Mesothelial cell of epicardium (in vitro differentiated cells): ENCODE measurements at regions not wholly inside any gene's neighbourhood (a gene's known extent, or its start where the extent isn't known, plus 50 kb on each side); places are given as distances from the start of the nearest gene placed in this dataset.

Experiments
- DNase-seq, 2 experiments: peaks; one replicate each; pipeline ENCODE4 v3.0.0; 2021; ENCODE audit warnings: low spot score in 2 of 2; ENCODE audit not compliant: unreplicated experiment in 2 of 2
- H3K27ac Mint-ChIP-seq: 2 replicates; pipeline ENCODE4 v1.8.0; 2021; ENCODE audit warnings: mixed read lengths
- H3K27me3 Mint-ChIP-seq: 2 replicates; pipeline ENCODE4 v1.8.0; 2021; ENCODE audit warnings: low read depth, mixed read lengths
- H3K36me3 Mint-ChIP-seq: 2 replicates; pipeline ENCODE4 v1.8.0; 2021; ENCODE audit warnings: mixed read lengths
- H3K4me1 Mint-ChIP-seq: 2 replicates; pipeline ENCODE4 v1.8.0; 2021; ENCODE audit warnings: mixed read lengths
- H3K4me3 Mint-ChIP-seq: 2 replicates; pipeline ENCODE4 v1.8.0; 2021; ENCODE audit warnings: mild to moderate bottlenecking, moderate library complexity, mixed read lengths
- H3K9me3 Mint-ChIP-seq: 2 replicates; pipeline ENCODE4 v1.8.0; 2021; ENCODE audit warnings: mixed read lengths
- TF ChIP-seq, protein P1 (sequence below): fragments of 200-600 bp; sonication (generic); IDR thresholded peaks from one replicate; pipeline ENCODE4 v1.5.0; 2021; ENCODE audit warnings: antibody characterized with exemption; ENCODE audit not compliant: unreplicated experiment

DNA sequence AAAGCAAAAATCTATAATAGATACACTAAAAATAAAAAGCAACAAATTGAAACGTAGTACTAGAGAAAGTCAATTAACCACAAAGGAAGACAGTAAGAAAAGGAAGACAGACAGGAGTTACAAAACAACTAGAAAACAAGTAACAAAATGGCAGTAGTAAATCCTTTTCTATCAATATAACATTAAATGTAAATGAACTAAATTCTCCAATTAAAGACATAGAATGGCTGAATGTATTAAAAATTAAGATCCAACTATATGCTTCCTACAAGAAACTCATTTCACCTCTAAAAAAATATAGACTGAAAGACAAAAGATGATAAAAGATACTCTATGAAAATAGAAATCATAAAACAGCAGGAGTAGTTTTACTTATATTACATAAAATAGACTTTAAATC is 79.1 kb downstream of the CTH start:
- no peak for DNase-seq
- TF ChIP-seq, protein P1, sequence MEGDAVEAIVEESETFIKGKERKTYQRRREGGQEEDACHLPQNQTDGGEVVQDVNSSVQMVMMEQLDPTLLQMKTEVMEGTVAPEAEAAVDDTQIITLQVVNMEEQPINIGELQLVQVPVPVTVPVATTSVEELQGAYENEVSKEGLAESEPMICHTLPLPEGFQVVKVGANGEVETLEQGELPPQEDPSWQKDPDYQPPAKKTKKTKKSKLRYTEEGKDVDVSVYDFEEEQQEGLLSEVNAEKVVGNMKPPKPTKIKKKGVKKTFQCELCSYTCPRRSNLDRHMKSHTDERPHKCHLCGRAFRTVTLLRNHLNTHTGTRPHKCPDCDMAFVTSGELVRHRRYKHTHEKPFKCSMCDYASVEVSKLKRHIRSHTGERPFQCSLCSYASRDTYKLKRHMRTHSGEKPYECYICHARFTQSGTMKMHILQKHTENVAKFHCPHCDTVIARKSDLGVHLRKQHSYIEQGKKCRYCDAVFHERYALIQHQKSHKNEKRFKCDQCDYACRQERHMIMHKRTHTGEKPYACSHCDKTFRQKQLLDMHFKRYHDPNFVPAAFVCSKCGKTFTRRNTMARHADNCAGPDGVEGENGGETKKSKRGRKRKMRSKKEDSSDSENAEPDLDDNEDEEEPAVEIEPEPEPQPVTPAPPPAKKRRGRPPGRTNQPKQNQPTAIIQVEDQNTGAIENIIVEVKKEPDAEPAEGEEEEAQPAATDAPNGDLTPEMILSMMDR: no peak
- H3K9me3 Mint-ChIP-seq: peaks cover 21% of the 10 kb centered on the region
- H3K27me3 Mint-ChIP-seq: no peaks in the 10 kb centered on the region
- no peaks in the 10 kb centered on the region for H3K4me1 Mint-ChIP-seq
- peaks cover 2% of the 10 kb centered on the region for H3K36me3 Mint-ChIP-seq
- no peak overlapping the region for H3K27ac Mint-ChIP-seq
- no peak overlapping the region for H3K4me3 Mint-ChIP-seq

DNA sequence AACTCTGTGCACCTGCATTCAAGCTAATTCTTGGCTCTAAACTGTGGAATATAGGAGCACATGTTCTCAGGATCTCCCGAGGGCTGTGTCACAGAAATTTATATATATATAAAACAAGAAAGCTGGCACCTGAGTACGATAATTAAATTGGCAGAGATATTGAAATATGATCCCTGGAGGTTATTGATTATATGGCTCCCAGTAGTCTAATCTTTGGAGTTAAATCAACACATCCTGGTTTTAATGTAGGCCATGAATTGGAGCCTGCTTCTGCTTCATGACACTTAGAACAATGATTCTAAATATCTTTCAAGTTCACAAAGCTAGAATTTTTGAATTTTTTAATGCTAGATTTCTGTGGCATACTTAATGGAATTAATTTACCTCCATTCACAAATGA is 84.3 kb downstream of the CTH start:
- Mint-ChIP-seq H3K9me3 (peaks cover 16% of the 10 kb centered on the region), H3K4me1 (no peaks in the 10 kb centered on the region), H3K36me3 (peaks cover 2% of the 10 kb centered on the region), H3K27me3 (no peaks in the 10 kb centered on the region), H3K27ac (no peak overlapping the region), H3K4me3 (no peak overlapping the region)
- DNase-seq: no peak
- TF ChIP-seq, protein P1: no peak

DNA sequence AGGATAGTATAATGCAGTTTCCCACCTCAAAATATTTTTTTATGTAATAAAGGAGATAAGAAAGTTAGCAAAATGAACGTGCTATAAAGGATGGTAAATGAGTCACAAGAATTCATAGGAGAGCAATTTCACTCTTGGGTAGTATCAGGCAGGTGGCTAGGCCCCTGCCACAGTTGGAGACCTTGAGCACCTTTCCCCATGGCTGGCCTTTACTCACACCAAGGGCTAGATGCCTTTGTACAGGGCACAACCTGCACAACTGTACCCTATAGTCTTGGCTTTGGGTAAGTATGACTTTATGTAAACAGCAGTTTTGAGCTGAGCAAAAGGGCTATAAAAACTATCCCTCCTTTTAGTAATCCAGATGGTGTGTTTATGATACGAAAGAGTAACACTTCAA is 85.1 kb downstream of the CTH start:
- Mint-ChIP-seq H3K4me3 (no peak overlapping the region), H3K27ac (no peak overlapping the region), H3K36me3 (no peaks in the 10 kb centered on the region), H3K9me3 (peaks cover 8% of the 10 kb centered on the region), H3K27me3 (no peaks in the 10 kb centered on the region), H3K4me1 (no peaks in the 10 kb centered on the region)
- no peak for DNase-seq
- TF ChIP-seq, protein P1: no peak

DNA sequence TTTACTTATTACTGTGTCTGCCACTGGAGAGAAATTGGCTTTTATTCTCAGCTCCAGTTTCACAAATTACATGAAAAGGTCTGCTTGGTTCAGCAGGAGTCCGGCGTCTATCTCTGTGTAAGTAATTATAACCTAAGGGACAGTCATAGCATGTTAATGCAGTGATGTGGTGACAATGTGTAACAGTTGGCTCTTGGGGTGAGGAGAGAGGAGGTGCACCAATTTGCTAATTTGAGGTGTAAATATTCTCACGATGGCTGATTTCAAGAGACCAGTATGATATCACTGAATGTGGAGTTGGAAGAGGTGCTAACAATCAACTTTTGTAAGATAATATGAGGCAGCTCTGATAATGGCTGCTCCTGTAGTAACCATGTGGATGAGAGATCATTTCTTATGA is 86.1 kb downstream of the CTH start:
- TF ChIP-seq, protein P1: no peak
- Mint-ChIP-seq H3K4me3 (no peak overlapping the region), H3K4me1 (no peaks in the 10 kb centered on the region), H3K27ac (no peak overlapping the region), H3K27me3 (no peaks in the 10 kb centered on the region), H3K36me3 (no peaks in the 10 kb centered on the region), H3K9me3 (no peaks in the 10 kb centered on the region)
- DNase-seq: no peak

DNA sequence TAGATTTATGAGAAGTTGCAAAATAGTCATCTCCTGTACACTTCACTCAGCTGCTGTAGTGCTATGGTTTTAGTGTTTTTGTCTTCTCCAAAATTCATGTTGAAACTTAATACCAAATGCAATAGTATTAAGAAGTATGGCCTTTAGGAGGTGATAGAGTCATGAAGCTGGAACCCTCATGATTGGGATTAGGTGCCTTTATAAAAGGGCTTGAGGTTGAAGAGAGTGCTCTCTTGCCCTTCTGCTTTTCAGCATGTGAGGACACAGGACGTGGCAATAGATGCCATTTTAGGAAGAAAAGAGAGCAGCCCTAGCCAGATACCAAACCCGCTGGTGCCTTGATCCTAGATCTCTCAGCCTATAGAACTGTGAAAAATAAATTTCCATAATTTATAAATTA is 87.6 kb downstream of the CTH start:
- TF ChIP-seq, protein P1: no peak

DNA sequence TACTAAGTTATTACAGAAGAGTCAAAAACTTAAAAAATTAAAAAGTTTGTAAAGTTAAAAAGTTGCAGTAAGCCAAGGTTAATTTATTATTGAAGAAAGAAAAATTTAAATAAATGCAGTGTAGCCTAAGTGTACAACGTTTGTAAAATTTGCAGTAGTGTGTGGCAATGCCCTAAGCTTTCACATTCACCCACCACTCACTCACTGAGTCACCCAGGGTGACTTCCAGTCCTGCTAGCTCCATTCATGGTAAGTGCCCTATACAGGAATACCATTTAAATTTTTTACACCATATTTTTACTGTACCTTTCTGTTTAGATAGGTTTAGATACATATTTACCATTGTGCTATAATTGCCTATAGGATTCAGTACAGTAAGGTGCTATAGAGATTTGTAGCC is 88.6 kb downstream of the CTH start:
- H3K4me3 Mint-ChIP-seq: no peak overlapping the region
- peaks cover 5% of the 10 kb centered on the region for H3K4me1 Mint-ChIP-seq
- no peaks in the 10 kb centered on the region for H3K9me3 Mint-ChIP-seq
- no peaks in the 10 kb centered on the region for H3K36me3 Mint-ChIP-seq
- no peak overlapping the region for H3K27ac Mint-ChIP-seq
- no peaks in the 10 kb centered on the region for H3K27me3 Mint-ChIP-seq
- no peak for DNase-seq
- TF ChIP-seq, protein P1: no peak

More for the DNA sequence above, 87.6 kb downstream of the CTH start:
- Mint-ChIP-seq H3K27me3 (no peaks in the 10 kb centered on the region), H3K36me3 (no peaks in the 10 kb centered on the region), H3K27ac (no peak overlapping the region), H3K9me3 (no peaks in the 10 kb centered on the region), H3K4me1 (no peaks in the 10 kb centered on the region), H3K4me3 (no peak overlapping the region)
- DNase-seq: no peak
